Thyroid gland (tissue), 4 donors: ENCODE measurements at regions not wholly inside any gene's neighbourhood (a gene's known extent, or its start where the extent isn't known, plus 50 kb on each side); places are given as distances from the start of the nearest gene placed in this dataset.
A peak's percentile ranks its signal among the peaks of the same experiment; 100 is the strongest.

Experiments
- DNase-seq, 2 donors: peaks; one replicate each; pipeline ENCODE4 v3.0.0-alpha.2; 2019
- H3K27ac ChIP-seq, 3 donors: fragments of 200-600 bp; sonication (generic); 1 replicate in 2 of 3; 2 replicates in 1 of 3; pipeline ENCODE4 v1.5.1; 2016 to 2019; ENCODE audit warnings: mild to moderate bottlenecking in 1 of 3, moderate library complexity in 1 of 3
- H3K27me3 ChIP-seq: fragments of 200-600 bp; sonication (generic); one replicate; pipeline ENCODE4 v1.5.1; 2019
- H3K36me3 ChIP-seq, 2 donors: fragments of 200-600 bp; sonication (generic); one replicate each; pipeline ENCODE4 v1.5.1; 2016 to 2019
- H3K4me1 ChIP-seq, 2 donors: fragments of 200-600 bp; sonication (generic); one replicate each; pipeline ENCODE4 v1.5.1; 2017 to 2019
- H3K4me3 ChIP-seq, 3 donors: fragments of 200-600 bp; sonication (generic); replicated peaks in 1 of 3; 1 replicate in 2 of 3; 2 replicates in 1 of 3; pipeline ENCODE4 v1.5.1; 2016; ENCODE audit warnings: mild to moderate bottlenecking in 1 of 3
- H3K9me3 ChIP-seq: fragments of 200-600 bp; sonication (generic); one replicate; pipeline ENCODE4 v1.5.1; 2017
- CTCF ChIP-seq, 6 experiments: fragments of 200-600 bp in 3 of 6; fragments of 450-650 bp in 3 of 6; sonication (generic) in 3 of 6; IDR thresholded peaks; one replicate each; pipeline ENCODE4 v1.5.1; 2016 to 2019; ENCODE audit warnings: antibody characterized with exemption in 6 of 6, mild to moderate bottlenecking in 2 of 6, inconsistent platforms in 1 of 6, moderate library complexity in 1 of 6
- POLR2A ChIP-seq, 2 donors: fragments of 450-650 bp; IDR thresholded peaks; one replicate each; pipeline ENCODE4 v1.6.1; 2017; ENCODE audit warnings: antibody characterized with exemption in 2 of 2, mild to moderate bottlenecking in 2 of 2, moderate library complexity in 1 of 2
- WGBS, 2 donors: methylation state at CpG; one replicate each; pipeline ENCODE4 v1.1.5; 2017; 5-methylcytosine and 5-hydroxymethylcytosine counted together
- intact Hi-C: fragments of 100-400 bp; cut with DNase I; formaldehyde crosslinking; loops from one replicate; pipeline ENCODE4 v1.15.1; 2023

GRCh38 chr2:79219383-79219988 lies 59.9 kb upstream of the REG3A start:
- Histone ChIP-seq H3K27ac (no peak overlapping the region), H3K36me3 (no peaks in the 10 kb centered on the region), H3K9me3 (no peaks in the 10 kb centered on the region), H3K27me3 (no peaks in the 10 kb centered on the region), H3K4me3 (no peak overlapping the region), H3K4me1 (no peaks in the 10 kb centered on the region)
- WGBS, 2 donors: 30 to 32% methylated on average over 9 of the region's 9 CpGs
- peak in 4 of 6 experiments; percentile 30 to 59 (median 34) for TF ChIP-seq CTCF (IDR thresholded peaks at IDR 0.05)
- TF ChIP-seq POLR2A (IDR thresholded peaks at IDR 0.05): no peak
- DNase-seq: no peak
- intact Hi-C loops: no loop called here

GRCh38 chr2:79210274-79210917 lies 50.8 kb upstream of the REG3A start:
- TF ChIP-seq CTCF (IDR thresholded peaks at IDR 0.05): no peak
- no peak for TF ChIP-seq POLR2A (IDR thresholded peaks at IDR 0.05)
- no peaks in the 10 kb centered on the region for H3K36me3 ChIP-seq
- no peak overlapping the region for H3K4me3 ChIP-seq
- H3K4me1 ChIP-seq: no peaks in the 10 kb centered on the region
- no peak for DNase-seq
- no peaks in the 10 kb centered on the region for H3K9me3 ChIP-seq
- no peaks in the 10 kb centered on the region for H3K27me3 ChIP-seq
- H3K27ac ChIP-seq: no peak overlapping the region
- WGBS, 2 donors: 91 to 98% methylated on average over 2 of the region's 2 CpGs
- intact Hi-C loops: no loop called here
